ENCODE measurements at regions not wholly inside any gene's neighbourhood (a gene's known extent, or its start where the extent isn't known, plus 50 kb on each side); places are given as distances from the start of the nearest gene placed in this dataset.

DNA sequence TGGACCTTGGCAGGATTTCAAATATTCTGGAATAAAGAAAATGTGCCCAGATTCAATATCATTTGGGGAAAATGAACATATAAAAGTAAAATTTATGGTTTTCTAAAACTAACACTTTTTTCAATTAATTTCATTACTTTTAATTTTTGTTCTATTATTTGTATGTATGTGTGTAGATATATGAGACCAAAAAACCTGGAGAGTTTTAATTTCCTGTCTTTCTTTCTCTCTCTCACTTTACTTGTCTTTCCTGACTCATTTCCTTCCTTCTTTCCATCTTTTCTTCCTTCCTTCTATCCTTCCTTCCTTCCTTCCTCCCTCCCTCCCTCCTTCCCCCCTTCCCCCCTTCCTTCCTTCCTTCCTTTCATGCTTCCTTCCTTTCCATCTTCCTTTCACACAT is 137.0 kb downstream of the NPR3 start:
- TF ChIP-seq ZNF407 (CRISPR knock-in tag; IDR thresholded peaks at IDR 0.05; ENCODE audit: not compliant biosample characterization), result no peak
- no peak for TF ChIP-seq RFXAP (CRISPR knock-in tag; IDR thresholded peaks at IDR 0.05; ENCODE audit: borderline replicate concordance)
- TF ChIP-seq BHLHE40 (IDR thresholded peaks at IDR 0.05; ENCODE audit: low read length), result no peak
- no peak for TF ChIP-seq SP2 (CRISPR knock-in tag; IDR thresholded peaks at IDR 0.05)
